SIG-M5 (cell line): ENCODE measurements at regions not wholly inside any gene's neighbourhood (a gene's known extent, or its start where the extent isn't known, plus 50 kb on each side); places are given as distances from the start of the nearest gene placed in this dataset.
"Not testable (repeated sequence)": the region's sequence is repeated elsewhere in the genome, so short reads cannot be mapped to it uniquely, and the experiment has no call there.

Experiments
- DNase-seq: peaks from one replicate; lab custom pipeline; 2025; lab: John Stamatoyannopoulos, UW

DNA sequence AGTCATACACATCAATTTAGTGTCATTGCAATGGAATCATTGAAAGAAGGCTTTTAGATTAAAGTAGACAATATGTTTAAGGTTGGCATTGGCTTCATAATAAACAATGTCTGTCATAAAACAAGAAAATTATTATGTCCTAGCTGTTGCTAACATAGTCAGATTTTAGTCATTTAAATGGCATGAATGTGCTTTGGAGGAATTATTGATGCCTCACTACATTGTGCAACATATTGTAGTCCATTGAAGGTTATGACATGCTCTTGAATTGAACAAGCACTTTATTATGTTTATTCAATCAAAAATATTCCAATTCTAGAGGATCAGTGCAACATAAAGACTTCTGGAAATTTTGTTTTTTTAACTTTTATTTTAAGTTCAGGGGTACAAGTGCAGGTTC, 489.8 kb upstream of the AMOT start:
- DNase-seq = no peak

DNA sequence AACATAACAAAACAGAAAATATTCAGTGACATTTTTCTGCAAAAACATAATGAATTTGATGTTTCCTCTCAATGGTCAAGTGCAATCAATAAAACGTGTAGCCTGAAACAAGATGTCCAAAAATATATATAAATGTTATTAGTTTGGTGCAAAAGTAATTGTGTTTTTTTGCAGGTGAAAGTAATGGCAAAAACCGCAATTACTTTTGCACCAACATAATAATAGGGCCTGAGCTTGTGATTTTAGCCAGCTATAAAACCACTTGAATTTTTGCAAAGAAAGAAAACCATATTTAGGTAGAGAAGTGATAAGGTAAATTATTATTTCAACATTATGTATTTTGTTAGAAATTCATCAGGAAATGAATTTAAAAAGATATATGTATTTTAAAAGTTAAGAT, 475.3 kb upstream of the AMOT start:
- DNase-seq = no peak

DNA sequence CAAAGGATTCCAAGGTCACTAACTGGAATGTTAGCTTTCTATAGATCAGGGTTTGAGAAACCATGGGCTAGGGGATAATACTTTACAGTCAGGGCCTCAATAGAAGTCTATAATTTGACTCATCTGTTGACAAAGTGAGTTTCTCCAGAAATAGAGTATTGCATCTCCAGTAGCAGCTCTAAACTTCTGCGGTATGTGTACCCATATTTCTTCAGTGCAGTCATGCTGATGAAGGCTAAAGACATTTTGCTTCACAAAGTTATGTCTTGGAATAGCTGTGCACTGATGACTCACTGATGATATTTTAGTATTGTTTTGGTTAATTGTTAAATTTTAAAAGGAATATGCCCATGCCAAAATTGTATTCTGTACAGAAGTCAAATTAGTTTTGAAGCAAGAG, 464.9 kb upstream of the AMOT start:
- no peak for DNase-seq

DNA sequence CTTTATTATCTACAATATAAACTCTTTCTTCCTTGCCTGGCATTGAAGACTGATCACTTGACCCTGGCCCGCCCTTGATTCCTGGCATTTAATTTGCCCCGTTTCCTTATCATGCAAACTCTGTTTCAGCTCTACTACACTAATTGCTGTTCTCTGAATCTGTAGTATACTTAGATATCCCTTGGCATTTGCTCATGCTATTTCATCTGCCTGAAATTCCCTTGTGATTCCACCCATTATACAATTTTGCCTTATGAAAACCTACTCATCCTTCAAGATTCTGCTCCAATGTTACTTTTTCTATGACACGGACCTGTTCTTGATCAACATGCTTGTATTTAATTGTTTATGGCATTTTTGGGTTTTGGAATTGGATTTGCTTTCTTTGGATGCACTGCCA, 459.9 kb upstream of the AMOT start:
- no peak for DNase-seq

DNA sequence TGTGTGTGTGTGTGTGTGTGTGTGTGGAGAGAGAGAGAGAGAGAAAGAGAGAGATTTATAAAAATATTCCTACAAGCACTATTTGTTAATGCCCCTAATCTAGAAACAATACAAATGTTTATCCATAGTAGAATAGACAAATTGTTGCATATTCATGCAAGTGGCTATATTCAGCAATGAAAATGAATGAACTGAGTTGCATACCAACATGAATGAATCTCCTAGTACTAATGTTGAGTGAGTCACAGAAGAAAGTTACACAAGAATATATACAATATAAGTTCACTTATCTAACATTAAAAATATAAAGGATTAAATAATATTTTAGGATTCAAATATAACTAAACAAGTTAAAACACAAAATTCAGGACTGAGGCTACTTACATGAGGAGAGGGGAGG, 456.8 kb upstream of the AMOT start:
- DNase-seq = no peak

DNA sequence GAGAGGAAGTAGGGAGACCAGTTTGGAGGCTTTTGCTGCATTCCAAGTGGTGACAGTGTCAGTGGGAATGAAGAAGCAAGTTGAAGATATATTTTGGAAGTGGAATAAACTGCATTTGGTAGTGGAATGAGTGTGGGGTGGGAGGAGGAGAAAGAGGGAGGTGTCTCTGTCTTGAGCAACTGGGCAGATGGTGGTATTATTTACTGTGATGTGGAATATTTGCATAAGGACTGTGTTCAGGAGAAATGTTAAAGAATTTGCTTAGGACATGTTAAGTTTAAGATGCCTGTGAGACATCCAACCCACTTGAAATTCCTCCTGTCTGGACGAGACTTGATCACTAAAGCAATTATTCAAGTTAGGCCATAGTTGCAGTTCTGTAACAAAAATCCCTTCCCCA, 448.9 kb upstream of the AMOT start:
- no peak for DNase-seq

DNA sequence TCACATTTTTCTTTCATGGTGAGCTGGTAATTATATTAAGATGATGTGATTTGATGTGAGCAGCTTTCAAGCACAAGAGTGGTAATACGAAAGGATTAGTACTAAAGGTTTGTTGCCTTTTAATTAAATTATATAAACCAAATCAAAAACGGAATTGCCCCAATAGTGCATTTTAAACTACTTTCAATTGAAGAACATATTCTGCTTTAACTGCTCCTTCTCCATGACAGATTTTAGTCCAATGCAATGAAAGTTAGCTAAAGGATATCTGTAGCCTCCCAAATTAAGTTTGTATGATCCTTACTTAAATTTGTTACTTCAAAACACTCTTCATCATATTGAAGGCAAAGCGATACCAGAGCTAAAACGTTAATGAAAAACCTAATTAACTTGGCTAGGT, 447.1 kb upstream of the AMOT start:
- DNase-seq = no peak

DNA sequence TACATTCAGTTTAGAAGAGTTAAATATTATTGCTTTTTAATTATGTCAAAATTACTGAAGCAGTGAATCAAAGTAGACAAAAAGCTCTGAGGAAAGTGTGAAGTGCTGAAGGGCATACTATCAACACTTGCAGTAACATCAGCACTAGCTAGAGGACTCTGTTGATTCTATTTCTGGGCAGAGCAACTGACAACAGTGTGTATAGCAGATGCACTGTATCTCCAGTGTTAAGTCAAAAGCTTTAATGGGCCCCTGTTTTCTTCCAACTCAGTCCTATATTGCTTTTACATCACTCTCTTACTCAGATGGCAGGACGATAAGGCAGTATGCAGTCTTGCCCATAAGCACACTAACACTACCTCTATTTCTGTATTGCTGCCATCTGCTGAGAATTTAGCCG, 435.2 kb upstream of the AMOT start:
- no peak for DNase-seq

DNA sequence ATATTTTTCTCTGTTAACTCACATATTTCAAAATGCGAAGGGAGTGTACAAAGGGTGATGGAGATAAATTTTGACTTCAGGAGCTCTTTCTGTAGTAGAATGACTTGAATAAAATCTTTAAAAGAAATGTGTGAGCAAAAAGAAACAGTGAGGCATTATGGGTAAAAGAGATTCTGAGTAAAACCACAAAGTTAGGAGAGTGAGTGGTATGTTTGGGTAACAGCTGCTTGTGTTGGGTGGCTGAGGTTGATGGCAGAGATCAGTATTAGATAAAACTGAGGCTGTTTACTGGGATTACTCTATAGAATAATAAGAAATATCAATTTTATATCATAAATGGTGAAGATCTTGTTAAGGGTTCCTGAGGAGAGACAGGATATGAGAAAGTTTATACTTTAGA, 434.2 kb upstream of the AMOT start:
- DNase-seq = no peak

DNA sequence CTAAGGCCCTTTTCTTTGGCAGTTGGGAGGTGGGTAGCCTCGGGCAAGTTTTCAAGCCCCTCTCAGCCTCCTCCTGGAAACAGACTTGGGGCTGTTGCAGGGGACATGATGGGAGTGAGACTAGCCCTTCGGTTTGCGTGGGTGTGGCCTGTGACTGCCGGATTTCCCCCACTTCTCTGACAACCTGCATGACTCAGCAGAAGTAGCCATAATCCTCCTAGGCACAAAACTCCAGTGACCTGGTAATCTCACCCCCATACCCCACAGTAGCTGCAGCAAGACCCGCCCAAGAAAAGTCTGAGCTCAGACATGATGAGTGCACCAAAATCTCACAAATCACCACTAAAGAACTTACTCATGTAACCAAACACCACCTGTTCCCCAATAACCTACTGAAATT, 433.7 kb upstream of the AMOT start:
- DNase-seq = no peak

DNA sequence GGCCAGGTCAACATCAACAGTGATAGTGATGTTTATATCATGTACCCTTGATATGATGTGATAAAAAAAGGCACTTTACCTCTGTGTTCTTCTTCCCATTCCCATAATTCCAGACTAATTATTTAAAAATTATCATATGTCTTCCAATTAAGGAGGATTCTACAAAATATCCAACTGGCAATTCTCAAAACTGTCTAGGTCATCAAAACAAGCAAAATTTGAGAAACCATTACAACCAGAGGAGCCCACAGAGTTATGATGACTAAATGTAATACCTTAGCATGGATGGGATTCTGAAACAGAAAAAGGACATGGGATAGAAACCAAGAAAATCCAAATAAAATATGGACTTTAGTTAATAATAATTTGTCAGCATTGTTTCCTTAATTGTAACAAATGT, 428.6 kb upstream of the AMOT start:
- DNase-seq = no peak

DNA sequence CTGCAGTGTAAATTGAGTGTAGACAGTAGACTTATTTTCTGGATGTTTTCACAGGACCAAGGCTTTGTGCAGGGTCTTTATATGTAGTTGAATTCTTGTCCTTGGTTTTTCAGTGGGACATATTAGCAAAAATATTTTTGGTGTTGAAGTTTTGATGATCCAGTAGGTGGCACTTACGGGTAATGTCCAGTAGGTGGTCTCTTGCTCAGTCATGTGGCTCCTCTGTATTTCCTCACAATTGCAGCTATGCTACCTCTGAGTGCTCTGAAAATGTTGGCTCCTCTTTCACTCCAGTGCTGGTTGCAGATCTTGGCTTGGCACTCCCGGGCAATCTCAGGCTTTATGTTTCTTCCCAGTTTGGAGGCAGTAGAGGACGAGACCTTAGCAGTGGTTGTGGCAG, 419.8 kb upstream of the AMOT start:
- no peak for DNase-seq

DNA sequence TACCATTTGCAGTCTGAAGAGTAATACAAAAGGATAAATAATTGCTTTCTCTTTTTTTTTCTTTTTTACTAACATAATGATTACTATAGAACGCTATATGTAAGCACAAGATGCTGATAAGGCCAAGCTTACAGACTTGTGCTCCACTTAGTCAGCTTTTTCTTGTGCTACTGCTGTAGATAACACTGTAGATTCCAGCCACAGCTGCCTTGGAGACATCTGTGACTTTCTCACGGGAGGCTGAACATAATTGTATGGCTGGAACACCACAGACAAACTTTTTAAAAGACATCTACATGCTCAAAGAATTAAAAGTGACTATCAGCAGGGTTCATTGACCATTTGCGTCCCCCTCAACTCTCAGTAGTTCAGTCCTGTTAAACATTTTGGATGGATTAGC, 381.7 kb upstream of the AMOT start:
- no peak for DNase-seq

DNA sequence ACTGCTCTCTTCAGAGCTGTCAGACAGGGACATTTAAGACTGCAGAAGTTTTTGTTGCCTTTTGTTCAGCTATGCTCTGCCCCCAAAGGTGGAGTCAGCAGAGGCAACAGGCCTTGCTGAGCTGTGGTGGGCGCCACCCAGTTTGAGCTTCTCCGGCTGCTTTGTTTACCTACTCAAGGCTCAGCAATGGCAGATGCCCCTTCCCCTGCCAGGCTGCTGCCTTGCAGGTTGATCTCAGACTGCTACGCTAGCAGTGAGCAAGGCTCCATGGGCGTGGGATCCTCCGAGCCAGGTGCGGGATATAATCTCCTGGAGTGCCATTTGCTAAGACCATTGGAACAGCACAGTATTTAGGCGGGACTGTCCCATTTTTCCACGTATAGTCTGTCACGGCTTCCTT, 371.4 kb upstream of the AMOT start:
- DNase-seq = no peak

DNA sequence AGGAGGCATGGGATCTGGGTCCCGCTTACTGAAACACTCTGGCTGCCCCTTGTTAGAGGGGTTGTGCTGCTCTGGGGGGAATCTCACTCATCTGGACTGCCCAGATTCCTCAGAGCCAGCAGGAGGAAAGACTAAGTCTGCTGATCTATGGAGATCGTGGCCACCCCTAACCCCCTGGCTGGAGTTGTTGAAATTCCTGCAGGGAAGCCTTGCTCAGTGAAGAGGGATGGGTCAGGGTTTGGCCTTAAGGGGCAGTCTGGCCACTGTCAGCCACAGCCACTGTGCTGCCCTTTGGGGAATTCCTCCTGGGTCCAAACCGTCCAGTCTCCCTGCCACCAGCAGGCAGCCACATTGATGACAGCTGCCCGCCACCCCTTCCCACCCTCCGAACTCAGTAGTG, 362.0 kb upstream of the AMOT start:
- no peak for DNase-seq

DNA sequence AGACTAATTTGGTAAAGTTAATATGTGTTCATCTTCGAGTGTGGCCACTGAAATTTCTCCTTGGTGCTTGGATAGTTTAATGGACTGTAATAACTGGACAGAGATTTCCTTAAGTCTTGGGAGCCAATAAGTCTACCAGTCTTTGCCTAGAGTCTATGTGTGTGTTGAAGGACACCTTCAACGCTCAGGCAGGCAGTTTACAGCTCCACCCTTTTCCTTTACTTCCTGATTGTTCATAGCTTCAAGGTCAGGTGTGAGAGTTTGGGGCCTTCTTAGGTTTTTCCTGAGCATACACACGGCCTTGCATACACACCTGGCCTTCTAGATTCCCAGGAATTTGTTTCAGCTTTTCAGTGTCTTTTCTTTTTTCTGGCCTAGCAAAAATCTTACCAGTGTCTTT, 355.3 kb upstream of the AMOT start:
- no peak for DNase-seq

DNA sequence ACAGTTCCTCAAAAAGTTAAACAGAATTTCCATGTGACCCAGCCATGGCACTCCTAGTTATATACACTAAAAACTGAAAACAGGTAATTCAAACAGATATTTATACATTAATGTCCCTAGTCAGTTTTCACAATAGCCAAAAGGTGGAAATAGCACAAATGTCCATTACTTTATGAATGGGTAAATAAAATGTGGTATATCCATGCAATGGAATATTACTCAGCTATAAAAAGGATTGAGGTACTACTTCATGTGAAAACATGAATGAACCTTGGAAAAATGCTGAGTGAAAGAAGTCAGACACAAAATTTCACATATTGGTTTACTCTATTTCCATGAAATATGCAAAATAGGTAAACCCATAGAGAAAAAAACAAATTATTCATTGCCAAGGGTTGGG, 351.8 kb upstream of the AMOT start:
- DNase-seq = no peak

DNA sequence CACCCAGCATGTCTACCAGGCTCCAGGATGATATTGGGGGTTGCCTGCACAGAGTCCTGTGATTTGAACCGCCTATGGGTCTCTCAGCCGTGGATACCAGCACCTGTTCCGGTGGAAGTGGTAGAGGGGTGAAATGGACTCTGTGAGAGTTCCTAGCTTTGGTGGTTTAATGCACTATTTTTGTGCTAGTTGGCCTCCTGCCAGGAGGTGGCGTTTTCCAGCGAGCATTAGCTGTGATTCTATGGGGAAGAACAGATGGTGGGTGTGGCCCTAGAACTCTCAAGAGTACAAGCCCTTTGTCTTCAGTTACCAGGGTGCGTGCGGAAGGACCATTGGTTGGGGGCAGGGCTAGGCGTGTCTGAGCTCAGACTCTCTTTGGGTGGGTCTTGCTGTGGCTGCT, 316.9 kb upstream of the AMOT start:
- no peak for DNase-seq

DNA sequence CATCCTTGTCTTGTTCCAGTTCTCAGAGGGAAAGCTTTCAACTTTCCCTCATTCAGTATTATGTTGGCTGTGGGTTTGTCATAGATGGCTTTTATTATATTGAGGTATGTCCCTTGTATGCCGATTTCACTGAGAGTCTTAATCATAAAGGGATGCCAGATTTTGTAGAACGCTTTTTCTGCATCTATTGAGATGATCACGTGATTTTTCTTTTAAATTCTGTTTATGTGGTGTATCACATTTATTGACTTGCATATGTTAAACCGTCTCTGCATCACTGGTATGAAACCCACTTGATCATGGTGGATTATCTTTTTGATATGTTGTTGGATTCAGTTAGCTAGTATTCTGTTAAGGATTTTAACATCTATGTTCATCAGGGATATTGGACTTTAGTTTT, 313.7 kb upstream of the AMOT start:
- not testable (repeated sequence) for DNase-seq

DNA sequence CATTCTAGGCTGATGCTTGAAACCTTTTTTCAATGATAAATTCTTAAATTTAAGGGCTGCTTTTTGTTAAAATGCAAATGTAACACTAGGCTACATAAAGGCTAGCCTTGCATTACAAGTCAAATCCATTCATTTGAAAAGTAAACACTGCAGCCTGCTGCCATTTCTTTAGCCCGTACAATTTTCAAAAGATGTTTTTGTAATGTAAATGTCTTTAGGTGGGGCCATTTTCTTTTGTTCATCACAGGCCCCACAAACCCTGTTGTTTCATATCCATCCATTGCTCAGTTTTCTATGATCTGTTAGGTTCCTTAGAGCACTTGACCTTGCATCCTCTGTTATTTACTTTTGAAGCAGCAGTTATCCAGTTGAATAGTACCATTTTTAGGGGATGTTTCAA, 296.2 kb upstream of the AMOT start:
- no peak for DNase-seq

DNA sequence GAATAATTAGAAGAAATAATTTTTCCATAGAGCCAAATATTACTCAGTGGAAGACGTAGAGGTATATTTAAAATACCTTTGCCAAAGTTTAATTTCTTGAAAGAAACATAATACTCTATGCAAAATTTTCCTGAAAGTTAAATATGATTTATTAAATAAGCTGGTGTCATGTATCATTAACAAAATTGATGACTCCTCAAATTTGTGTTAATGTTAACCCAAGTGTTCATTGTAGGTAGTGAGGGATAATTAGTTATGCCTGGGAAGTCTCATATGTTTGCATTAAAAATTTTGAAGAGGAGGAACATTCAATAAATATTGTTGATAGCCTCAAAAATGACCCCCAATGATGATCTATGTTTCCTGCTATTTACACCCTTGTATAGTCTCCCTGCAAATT, 292.7 kb upstream of the AMOT start:
- no peak for DNase-seq

DNA sequence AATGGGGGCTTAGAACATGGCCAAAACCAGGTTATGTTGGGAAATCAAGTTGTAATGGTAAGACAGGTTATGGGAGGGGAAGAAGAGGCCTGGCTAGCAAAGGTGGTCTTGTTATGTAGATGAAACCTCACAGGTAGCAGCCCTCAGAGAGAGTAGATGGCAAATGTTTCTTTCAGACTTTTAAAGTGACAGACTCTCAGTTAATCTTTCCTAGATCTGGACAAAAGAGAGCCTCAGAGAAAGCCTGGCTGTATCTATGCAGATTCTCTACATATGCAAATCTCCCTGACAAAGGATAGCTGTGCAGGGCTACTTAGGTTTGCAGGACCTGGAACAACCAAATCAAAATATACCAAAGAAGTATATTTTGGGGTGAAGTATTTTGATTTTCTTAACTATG, 284.1 kb upstream of the AMOT start:
- no peak for DNase-seq

DNA sequence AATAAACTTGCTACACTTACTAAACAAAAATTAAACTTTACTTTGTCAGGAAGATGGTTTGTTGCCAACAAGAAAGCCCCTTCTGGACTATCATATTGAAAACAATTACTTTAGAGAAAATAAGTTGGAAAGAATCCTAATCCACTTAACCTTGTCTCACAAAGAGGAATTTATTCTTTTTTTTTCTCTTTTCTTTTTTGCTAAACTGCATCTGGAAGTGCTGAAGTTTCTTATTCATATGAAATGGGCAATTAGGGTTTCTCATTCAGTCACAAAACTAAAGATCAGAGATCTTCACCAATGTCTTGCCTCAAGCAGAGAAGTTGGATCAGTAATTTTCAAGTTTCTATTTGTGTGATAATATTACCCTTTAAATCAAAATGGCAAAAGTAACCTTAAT, 234.9 kb upstream of the AMOT start:
- DNase-seq = no peak

DNA sequence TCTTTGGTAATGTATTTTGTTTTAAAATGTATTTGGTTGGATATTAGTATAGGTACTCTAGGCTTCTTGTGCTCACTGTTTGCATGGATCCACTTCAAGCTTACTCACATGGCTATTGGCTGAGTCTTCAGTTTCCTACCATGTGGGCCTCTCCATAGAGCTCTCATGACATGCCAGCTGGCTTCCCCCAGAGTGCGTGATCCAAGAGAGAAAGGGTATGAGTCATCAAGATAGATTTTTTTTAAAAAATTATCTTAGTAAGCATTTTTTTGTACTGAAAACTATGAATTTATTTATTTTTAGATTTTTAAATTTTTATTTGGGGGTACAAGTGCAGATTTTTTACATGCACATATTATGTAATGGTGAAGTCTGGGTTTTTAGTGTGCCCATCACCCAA, 219.1 kb upstream of the AMOT start:
- no peak for DNase-seq

DNA sequence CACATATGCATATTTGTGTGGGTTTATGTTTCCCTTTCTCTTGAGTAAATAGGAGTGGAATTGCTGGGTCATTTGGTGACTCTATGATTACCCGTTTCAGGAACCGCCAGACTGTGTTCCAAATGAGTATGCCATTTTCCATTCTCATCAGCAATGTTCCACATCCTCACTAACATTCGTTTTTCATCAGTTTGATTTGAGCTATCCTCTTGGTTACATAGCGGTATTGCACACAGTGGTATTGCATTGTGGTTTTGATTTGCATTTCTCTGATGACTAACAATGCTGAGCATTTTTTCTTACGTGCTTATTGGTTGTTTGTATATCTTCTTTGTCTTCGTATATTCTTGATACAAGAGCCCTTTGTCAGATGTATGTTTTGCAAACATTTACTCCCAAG, 218.0 kb upstream of the AMOT start:
- DNase-seq = no peak

DNA sequence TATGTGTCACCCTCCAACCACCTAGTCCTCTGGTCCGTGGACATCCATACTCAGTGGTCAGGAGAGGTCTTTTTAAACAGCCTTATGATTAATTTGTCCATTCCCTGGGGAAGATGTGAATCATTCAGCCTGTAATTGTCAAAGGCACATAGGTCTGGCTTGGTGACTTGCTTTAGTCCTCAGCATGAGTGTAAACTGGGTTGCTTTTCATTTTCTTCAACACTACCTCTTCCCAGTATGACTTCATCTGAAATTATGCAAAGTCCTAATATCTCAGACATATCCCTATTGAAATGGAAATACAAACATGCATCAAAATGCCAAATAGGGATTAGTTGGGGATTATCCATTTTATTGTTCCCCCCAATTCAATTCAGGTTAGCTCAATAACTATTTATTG, 208.3 kb upstream of the AMOT start:
- DNase-seq = no peak
